ENCODE measurements at regions not wholly inside any gene's neighbourhood (a gene's known extent, or its start where the extent isn't known, plus 50 kb on each side); places are given as distances from the start of the nearest gene placed in this dataset.

GRCh38 chr4:179585761-179586160 lies 2143.5 kb upstream of the AGA start:
- no peak for TF ChIP-seq CTCF (IDR thresholded peaks at IDR 0.05)
- TF ChIP-seq POLR2A (IDR thresholded peaks at IDR 0.05; ENCODE audit: low read depth): no peak
- no peak for TF ChIP-seq POLR2AphosphoS5 (IDR thresholded peaks at IDR 0.05)

Data from esophagus muscularis mucosa (tissue), 3 donors.